Epithelial cell of proximal tubule (primary cell): ENCODE measurements at regions not wholly inside any gene's neighbourhood (a gene's known extent, or its start where the extent isn't known, plus 50 kb on each side); places are given as distances from the start of the nearest gene placed in this dataset.
"Not testable (repeated sequence)": the region's sequence is repeated elsewhere in the genome, so short reads cannot be mapped to it uniquely, and the experiment has no call there.

ENCODE experiments used
- DNase-seq: peaks from one replicate; pipeline ENCODE4 v3.0.0-alpha.2; 2011; ENCODE audit warnings: low read depth
- H3K4me3 ChIP-seq: 2 replicates; pipeline ENCODE4 v1.5.1; 2011; ENCODE audit warnings: low read depth, mild to moderate bottlenecking, low read length
- TF ChIP-seq, protein P1 (sequence below): conservative IDR thresholded peaks from 2 replicates; pipeline ENCODE4 v1.5.1; 2012; ENCODE audit warnings: low read depth, mild to moderate bottlenecking, low read length

DNA sequence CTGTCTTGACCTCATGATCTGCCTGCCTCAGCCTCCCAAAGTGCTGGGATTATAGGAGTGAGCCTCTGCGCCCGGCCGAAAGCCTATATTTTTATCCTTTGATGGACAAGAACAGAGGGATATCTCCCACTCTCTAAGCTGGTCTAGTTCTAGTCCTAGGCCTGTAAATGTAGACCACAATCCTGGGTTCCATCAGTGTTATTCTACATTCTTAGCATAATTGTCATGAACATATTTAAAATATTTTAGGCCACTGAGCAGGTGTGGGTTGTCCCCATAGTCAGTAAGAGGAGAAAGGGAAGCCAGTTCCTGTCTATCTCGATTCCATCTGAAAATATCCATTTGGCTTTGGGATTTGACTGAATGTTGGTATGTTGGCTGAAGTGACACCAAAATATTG is 118.1 kb downstream of the EBLN2 start:
- TF ChIP-seq, protein P1, sequence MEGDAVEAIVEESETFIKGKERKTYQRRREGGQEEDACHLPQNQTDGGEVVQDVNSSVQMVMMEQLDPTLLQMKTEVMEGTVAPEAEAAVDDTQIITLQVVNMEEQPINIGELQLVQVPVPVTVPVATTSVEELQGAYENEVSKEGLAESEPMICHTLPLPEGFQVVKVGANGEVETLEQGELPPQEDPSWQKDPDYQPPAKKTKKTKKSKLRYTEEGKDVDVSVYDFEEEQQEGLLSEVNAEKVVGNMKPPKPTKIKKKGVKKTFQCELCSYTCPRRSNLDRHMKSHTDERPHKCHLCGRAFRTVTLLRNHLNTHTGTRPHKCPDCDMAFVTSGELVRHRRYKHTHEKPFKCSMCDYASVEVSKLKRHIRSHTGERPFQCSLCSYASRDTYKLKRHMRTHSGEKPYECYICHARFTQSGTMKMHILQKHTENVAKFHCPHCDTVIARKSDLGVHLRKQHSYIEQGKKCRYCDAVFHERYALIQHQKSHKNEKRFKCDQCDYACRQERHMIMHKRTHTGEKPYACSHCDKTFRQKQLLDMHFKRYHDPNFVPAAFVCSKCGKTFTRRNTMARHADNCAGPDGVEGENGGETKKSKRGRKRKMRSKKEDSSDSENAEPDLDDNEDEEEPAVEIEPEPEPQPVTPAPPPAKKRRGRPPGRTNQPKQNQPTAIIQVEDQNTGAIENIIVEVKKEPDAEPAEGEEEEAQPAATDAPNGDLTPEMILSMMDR = no peak
- no peak overlapping the region for H3K4me3 ChIP-seq
- no peak for DNase-seq

DNA sequence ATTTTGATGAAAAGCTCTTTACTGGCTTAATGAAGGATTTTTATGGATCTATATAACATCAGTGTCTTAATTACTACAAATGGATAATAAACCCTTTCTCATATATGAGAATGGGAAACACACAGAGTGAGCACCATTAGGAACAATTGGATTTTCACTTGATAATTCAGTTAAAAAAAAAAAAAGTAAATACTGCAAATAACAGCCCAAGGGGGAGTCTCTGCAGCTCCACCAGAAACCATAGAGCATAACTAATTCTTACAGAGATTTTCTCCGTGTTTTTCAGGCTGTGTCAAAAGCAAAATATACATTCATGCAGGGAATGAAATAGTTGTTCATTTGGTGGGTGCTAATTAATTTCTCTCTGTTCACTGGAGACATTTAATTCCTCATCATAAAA is 125.3 kb downstream of the EBLN2 start:
- TF ChIP-seq, protein P1 = no peak
- no peak overlapping the region for H3K4me3 ChIP-seq
- no peak for DNase-seq

DNA sequence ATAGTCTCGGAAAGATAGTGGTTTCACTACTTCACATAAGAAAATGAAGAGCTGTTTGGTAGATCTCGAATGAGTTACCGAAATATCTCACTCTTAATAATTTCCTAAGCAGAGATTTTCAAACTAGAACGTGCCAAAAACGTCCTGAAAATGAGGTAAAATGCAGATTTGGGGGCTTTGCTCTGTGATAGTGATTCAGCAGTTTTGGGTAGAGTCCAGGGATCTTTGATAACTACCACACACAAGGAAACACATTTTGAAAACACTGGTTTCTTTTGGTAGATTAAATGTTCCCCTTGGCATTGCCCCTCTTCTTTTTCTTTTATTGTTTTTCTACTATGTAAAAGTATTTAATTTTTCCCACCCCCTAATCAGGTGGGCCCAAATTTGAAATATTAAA is 125.9 kb downstream of the EBLN2 start:
- DNase-seq = no peak
- TF ChIP-seq, protein P1 = no peak
- H3K4me3 ChIP-seq = no peak overlapping the region

DNA sequence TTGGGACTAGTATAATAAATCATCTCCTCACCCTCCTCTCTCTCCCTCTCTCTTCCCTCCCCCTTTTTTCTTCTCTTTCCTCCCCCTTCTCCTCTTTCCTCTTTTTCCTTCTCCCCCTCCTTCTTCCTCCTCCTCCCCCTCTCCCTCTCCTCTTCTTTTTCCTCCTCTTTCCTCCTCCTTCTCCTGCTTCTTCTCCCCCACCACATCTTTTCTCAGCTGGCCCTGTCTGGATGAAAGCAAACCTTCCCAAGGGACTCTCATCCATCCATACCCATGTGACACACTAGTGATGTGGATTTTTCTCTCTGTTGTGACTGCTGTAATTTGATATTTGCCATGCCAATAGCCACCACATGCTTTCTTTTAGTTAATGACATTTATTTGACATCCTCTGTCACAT is 127.2 kb downstream of the EBLN2 start:
- DNase-seq = no peak
- TF ChIP-seq, protein P1 = no peak
- H3K4me3 ChIP-seq = no peak overlapping the region

DNA sequence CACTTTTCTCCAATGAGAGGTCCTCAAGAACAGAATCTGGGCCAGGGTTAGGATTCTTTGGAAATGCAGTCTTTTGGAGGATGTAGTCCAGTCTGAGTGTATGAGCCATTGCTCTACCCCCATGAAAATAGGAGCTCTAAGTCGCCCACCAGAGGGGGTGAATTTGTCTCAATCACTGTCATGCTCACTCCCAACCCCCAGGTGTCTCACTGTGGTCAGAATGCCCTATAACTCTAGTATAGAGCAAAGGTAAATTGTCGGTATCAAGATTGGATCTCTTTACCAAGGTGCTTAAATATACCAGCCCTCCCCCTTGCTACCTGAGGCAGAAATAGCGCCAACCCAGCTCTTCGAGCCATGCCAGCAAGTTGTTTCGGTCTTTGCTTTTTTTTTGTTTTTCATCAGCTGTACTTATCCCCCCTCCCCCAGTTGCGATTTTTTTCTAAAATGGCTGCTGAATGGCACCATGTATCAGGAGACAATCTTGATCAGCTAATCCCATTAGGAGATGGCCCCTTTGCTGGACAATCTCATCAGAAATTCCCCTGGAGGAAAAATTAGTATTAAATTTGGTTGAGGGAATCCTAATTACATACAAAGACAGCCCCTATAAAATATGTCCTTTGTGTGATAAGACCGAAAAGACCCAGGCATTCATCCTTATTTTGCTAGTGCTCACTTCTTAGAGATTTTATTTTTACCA is 130.7 kb downstream of the EBLN2 start:
- TF ChIP-seq, protein P1 = peak; percentile 20
- DNase-seq = no peak
- no peak overlapping the region for H3K4me3 ChIP-seq

DNA sequence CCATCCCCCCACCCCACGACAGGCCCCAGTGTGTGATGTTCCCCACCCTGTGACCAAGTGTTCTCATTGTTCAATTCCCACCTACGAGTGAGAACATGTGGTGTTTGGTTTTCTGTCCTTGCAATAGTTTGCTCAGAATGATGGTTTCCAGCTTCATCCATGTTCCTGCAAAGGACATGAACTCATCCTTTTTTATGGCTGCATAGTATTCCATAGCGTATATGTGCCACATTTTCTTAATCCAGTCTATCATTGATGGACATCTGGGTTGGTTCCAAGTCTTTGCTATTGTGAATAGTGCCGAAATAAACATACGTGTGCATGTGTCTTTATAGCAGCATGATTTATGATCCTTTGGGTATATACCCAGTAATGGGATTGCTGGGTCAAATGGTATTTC is 132.5 kb downstream of the EBLN2 start:
- not testable (repeated sequence) for DNase-seq, H3K4me3 ChIP-seq

DNA sequence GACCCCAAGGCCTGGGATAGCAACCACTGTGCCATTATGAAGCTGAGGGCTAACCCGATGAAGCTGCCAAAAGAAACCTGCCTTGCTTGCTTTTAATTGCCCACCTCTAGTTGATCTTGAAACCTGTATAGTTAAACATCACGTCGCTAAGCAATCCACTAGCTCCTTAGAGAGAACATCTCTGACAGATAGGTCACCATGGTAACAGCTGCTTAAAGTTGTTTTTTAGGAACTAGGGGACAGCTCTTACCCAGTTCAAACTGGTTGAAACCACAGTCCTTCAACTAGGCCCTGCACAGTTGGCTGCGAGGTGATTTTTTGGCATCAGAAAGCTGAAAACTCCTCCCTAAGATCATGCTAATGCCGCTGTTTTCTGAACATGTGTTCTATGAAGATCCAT is 135.7 kb downstream of the EBLN2 start:
- TF ChIP-seq, protein P1 = no peak
- no peak for DNase-seq
- H3K4me3 ChIP-seq = no peak overlapping the region
